ENCODE measurements at regions not wholly inside any gene's neighbourhood (a gene's known extent, or its start where the extent isn't known, plus 50 kb on each side); places are given as distances from the start of the nearest gene placed in this dataset.
"Not testable (repeated sequence)": the region's sequence is repeated elsewhere in the genome, so short reads cannot be mapped to it uniquely, and the experiment has no call there.

DNA sequence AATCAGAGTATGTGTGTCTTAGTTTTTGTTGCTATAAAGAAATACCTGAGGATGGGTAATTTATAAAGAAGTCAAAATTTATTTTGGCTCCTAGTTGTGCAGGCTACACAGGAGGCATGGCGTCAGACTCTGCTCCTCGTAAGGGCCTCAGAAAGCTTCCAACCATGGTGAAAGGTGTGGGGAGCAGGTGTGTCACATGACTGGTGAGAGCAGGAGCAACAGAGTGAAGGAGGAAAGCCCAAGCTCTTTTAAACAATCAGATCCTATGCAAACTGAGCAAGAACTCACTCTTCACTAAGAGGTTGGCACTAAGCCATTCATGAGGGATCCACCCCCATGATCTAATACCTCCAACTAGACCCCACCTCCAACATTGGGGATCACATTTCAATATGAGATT, 1524.3 kb downstream of the HACE1 start:
- no peak for DNase-seq (ENCODE audit: low read depth in 2 of 2)

DNA sequence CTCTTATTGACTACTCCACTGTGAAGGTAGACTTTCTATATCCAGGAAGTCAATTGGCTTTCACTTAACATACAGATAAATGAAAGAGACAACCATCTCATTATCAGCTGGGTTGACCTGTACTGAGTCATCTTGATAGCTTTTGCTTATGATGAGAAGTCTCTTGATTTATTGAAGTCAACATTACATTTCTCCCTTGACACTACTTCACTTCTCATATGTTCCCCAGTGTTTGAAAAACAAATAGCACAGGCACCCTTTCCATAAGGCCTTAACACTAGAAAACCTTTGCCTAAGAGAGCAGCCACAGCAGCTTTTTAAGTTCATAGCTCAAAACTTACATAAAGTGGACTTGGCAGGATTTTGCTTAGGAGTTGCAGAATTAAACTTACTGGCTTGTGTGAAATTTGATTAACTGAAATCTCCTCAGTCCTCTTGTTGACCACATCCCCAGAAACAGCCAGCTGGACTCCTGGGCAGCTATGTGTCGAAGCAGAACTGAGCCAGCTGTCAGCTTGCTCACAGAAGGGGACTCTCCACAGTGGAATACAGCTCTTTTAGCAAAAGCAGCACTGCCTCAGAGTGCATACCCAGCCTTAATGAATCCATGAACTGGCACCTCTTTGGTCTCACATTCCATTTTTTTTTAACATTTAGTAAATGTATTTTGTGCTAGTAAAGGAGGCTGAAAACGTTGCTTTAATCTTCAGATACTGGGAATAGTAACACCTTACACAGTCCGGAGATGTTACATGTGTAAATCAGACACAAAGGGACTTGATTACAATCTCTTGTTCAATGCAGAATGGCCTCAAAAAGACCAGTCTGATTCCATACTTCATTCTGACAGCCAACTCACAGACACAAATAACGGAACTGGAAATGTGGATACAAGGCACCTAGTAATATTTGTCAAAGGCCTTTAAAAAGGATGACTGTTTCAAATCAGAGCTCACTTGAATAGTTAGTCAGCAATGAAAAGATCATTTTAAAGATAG, 1532.7 kb downstream of the HACE1 start:
- DNase-seq (ENCODE audit: low read depth in 2 of 2), result no peak

- no peak for DNase-seq (ENCODE audit: low read depth in 2 of 2)
Measured at GRCh38 chr6:103313432-103313831, 1546.3 kb downstream of the HACE1 start.

GRCh38 chr6:103294376-103294775, 1565.3 kb downstream of the HACE1 start:
- not testable (repeated sequence) for DNase-seq (ENCODE audit: low read depth in 2 of 2)

DNA sequence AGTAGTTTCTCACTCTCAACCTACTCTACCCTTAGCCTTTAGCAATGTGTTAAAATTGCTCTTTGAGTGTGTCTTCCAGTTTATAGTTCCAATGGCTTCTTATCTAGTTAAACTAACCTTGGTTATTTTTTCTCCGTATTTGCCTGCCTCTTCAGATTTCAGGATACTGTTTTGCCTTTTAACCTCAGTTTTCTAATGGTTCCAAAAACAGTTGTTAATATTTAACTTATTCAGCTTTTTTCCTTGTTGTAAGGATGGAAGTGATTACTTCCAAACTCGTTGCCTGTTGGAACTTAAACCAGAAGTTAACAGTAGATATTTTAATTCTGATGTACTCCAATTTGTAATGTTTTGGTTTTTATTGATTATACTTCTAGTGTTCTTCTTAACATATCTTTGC, 1574.9 kb downstream of the HACE1 start:
- no peak for DNase-seq (ENCODE audit: low read depth in 2 of 2)

DNA sequence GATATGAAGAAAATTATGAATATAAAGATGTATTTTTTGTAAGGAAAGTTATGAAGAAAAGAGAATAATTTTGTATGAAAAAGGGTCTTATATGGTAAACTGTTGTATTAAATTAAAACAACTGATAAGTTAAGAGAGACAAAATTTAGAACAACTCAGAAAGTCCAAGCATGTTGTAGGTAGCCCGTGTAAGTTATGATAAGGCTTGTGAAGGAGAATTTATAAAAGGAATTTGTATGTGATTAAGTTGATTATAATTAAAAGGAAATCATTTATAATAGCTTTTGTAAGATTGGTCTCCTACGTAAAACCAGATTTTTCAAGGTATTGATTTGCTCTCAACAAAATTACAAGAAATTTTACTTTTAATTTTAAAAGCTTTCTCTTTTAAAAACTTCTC, 1579.3 kb downstream of the HACE1 start:
- DNase-seq (ENCODE audit: low read depth in 2 of 2), result no peak

GRCh38 chr6:103277936-103278335, 1581.8 kb downstream of the HACE1 start:
- no peak for DNase-seq (ENCODE audit: low read depth in 2 of 2)

GRCh38 chr6:103273048-103273447, 1586.7 kb downstream of the HACE1 start:
- DNase-seq (ENCODE audit: low read depth in 2 of 2), result no peak

GRCh38 chr6:103269581-103269980, 1590.1 kb downstream of the HACE1 start:
- no peak for DNase-seq (ENCODE audit: low read depth in 2 of 2)

- no peak for DNase-seq (ENCODE audit: low read depth in 2 of 2)
Measured at GRCh38 chr6:103268335-103268734, 1591.4 kb downstream of the HACE1 start.

DNA sequence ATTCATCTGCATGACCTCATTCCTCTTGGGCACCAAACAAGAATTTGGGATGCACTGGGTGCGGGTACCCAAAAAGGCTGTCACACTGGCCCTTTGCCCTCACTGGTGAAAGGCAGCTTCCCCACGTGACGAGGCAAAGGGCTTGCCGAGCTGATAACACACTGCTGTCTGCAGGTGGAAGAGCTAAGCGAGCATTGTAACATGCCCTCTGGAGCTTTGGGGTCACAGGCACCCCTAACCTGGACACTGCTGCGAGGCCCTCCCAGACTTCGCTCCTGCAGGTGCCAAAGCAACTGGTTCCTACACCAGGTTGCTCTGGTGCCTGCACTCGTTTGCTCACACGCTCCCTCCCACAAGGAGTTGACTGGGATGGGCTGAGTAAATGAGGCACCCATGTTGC, 1595.7 kb downstream of the HACE1 start:
- DNase-seq (ENCODE audit: low read depth in 2 of 2), result no peak

GRCh38 chr6:103255132-103255531, 1604.6 kb downstream of the HACE1 start:
- no peak for DNase-seq (ENCODE audit: low read depth in 2 of 2)

DNA sequence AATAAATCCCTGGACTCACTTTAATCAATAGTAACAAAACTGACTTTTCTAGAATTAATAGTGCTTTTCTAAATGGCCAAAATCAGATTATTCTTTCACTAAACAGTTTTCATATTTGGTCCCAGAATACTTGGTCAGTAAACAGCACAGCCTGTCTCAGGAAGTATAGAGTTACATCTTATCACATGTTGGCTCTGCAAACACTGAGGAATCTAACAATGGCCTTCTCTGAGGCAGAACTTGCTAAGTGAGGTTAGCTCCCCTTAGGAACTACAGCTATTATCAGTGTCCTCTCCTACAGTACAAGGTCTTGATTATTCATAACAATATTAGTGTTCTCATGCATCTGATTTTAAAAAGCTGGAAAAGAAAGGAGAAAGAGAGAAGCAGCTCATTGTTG, 1622.8 kb downstream of the HACE1 start:
- DNase-seq (ENCODE audit: low read depth in 2 of 2), result no peak

DNA sequence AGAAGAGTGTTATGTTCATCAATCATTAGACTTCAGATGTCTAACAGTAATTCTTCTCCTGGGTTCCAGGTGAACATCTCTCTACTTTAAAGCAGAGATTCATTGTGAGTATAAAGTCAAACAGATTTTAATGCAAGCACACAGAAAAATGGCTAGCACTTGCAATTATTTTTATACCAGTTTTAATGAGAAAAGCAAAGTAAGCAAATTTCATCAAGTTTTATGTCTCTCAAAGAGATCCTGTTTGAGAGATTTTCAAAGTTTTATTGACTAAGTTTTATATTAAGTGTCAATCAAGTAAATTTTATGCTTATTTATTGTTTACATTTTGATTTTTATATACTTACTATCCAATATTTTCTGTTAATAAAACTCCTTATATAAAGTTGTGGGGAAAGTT, 1628.5 kb downstream of the HACE1 start:
- no peak for DNase-seq (ENCODE audit: low read depth in 2 of 2)

DNA sequence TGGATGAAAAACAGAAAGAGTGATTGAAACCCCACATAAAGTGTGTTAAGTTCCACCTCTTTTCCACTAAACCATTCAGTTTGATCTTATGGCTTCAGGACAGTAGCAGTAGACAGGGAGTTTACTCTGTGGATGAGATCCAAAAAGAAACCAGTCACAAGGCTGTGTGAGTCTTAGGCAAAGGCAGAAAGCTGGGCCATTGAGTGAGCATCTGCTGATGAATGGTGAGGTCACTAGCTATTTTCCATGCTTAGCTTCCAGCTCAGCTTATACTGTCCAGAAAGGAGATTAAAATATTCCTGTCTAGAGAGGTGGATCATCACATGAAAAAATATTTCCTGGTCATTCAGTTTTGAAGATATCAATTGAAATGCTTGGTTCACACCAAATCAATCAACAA, 1643.9 kb downstream of the HACE1 start:
- DNase-seq (ENCODE audit: low read depth in 2 of 2), result no peak

GRCh38 chr6:103210686-103211085, 1649.0 kb downstream of the HACE1 start:
- DNase-seq (ENCODE audit: low read depth in 2 of 2), result no peak

GRCh38 chr6:103198386-103198785, 1661.3 kb downstream of the HACE1 start:
- DNase-seq (ENCODE audit: low read depth in 2 of 2), result no peak

- DNase-seq (ENCODE audit: low read depth in 2 of 2), result no peak
Measured at GRCh38 chr6:103193413-103193812, 1666.3 kb downstream of the HACE1 start.

DNA sequence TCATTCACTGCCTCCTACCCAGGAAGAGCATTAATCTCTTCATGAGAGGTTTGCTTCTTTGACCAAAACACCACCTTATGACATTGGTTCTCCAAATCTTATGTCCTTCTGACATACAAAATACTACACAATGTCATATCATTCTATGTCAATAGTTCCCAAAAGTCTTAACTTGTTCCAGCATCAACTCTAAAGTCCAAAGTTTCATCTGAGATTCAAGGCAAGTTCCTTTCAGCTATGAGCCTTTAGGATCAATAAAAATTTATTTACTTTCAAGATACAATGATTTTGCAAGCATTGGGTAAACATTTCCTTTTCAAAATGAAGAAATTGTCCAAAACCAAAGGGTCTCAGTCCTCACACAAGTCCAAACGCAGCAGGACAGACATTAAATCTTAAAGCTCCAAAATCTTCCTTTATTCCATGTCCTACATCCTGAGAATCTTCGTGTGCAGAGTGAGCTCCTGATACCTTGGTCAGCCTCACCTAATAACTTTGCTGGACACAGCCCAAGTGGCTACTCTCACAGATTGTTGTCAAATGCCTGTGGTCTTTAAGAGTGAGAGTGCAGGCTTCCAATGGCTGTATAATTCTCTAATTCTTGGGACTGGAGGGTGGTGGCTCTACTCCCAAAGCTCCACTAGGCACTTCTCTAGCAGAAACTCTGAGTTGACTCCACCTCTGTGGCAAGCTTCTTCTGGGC, 1668.2 kb downstream of the HACE1 start:
- DNase-seq (ENCODE audit: low read depth in 2 of 2), result no peak

DNA sequence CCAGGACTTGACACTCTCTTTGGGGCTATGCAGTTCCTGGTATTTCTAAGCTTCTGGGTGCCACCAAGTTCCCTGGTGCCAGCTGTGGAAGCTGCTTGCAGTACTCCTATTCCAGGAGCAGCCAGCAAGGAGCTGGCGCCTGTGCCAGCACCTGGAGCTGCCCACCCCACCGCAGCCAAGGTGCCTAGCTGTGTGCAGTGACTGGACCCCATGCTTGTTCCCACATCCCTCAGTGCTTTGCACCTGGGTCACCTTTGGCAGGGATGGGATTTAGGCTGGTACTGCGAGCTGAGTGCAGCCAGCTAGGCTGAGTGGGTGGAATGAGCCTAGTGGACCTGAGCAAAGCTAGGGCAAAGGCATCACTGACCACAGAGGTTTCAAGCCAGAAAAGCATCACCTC, 1674.9 kb downstream of the HACE1 start:
- no peak for DNase-seq (ENCODE audit: low read depth in 2 of 2)

DNA sequence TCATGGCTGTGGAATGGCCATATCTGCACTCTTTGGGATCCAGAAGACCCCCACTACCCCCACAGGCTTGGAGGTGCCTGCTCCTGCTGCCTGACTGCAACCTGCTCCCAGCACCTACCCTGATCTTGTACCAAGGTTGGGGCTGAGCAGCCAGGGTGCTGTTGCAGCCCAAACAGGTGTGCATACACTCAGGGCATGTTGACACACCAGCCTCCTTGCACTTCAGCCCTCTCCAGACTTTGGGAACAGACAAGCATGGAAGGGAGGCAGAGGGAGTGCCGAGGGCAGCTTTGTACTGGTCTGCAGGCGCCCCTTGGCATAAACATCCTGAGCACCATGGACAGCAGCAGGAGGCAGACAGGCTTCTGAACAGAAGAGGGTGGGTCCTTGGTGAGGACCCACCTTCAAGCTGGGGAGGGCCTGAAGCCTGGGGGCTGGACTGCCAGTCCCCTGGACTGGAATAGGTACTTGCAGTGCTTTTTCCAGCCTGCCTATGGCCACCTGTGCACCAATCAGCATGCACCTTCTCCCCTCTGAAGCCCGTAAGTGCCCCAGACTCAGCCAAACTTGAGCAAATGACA, 1675.8 kb downstream of the HACE1 start:
- DNase-seq (ENCODE audit: low read depth in 2 of 2), result no peak

- no peak for DNase-seq (ENCODE audit: low read depth in 2 of 2)
Measured at GRCh38 chr6:103178193-103178592, 1681.5 kb downstream of the HACE1 start.

- no peak for DNase-seq (ENCODE audit: low read depth in 2 of 2)
Measured at GRCh38 chr6:103177791-103178190, 1681.9 kb downstream of the HACE1 start.
